H9 (cell line): ENCODE measurements at regions not wholly inside any gene's neighbourhood (a gene's known extent, or its start where the extent isn't known, plus 50 kb on each side); places are given as distances from the start of the nearest gene placed in this dataset.

ENCODE experiments used
- DNase-seq: peaks from one replicate; pipeline ENCODE4 v3.0.0-alpha.2; 2017
- H2AFZ ChIP-seq: one replicate; pipeline ENCODE4 v1.6.1; 2013; ENCODE audit warnings: mild to moderate bottlenecking, low read length, control low read depth, moderate library complexity
- H2AK5ac ChIP-seq: 2 replicates; pipeline ENCODE4 v1.6.1; 2013; ENCODE audit warnings: low read length, control low read depth, mixed read lengths; ENCODE audit not compliant: insufficient read length
- H2BK120ac ChIP-seq: one replicate; pipeline ENCODE4 v1.6.1; 2013; ENCODE audit warnings: low read depth, mild to moderate bottlenecking, low read length, control low read depth, inconsistent platforms; ENCODE audit not compliant: poor library complexity, severe bottlenecking
- H2BK12ac ChIP-seq: 2 replicates; pipeline ENCODE4 v1.6.1; 2013; ENCODE audit warnings: low read length, control low read depth, mixed read lengths, low read depth; ENCODE audit not compliant: insufficient read length
- H2BK15ac ChIP-seq: 2 replicates; pipeline ENCODE4 v1.6.1; 2013; ENCODE audit warnings: low read depth, low read length, control low read depth
- H2BK20ac ChIP-seq: one replicate; pipeline ENCODE4 v1.6.1; 2013; ENCODE audit warnings: low read depth, mild to moderate bottlenecking, low read length, control low read depth, inconsistent platforms; ENCODE audit not compliant: poor library complexity, severe bottlenecking
- H2BK5ac ChIP-seq: 2 replicates; pipeline ENCODE4 v1.6.1; 2013; ENCODE audit warnings: low read length, control low read depth, mixed read lengths; ENCODE audit not compliant: insufficient read length
- H3K14ac ChIP-seq: 2 replicates; pipeline ENCODE4 v1.6.1; 2013; ENCODE audit warnings: low read length, control low read depth; ENCODE audit not compliant: insufficient read depth
- H3K18ac ChIP-seq: 2 replicates; pipeline ENCODE4 v1.6.1; 2013; ENCODE audit warnings: low read depth, mild to moderate bottlenecking, mixed read lengths, low read length, control low read depth; ENCODE audit not compliant: insufficient read length
- H3K23ac ChIP-seq: 2 replicates; pipeline ENCODE4 v1.6.1; 2013; ENCODE audit warnings: low read length, control low read depth, mixed read lengths, low read depth; ENCODE audit not compliant: insufficient read length
- H3K23me2 ChIP-seq: 2 replicates; pipeline ENCODE4 v1.6.1; 2013; ENCODE audit warnings: low read depth, mild to moderate bottlenecking, mixed read lengths, low read length, control low read depth; ENCODE audit not compliant: insufficient read length, poor library complexity, severe bottlenecking
- H3K27ac ChIP-seq: 2 replicates; pipeline ENCODE4 v1.5.1; 2013; ENCODE audit warnings: low read length, control low read depth, mixed read lengths, low read depth; ENCODE audit not compliant: insufficient read length
- H3K27me3 ChIP-seq: 2 replicates; pipeline ENCODE4 v1.6.1; 2013; ENCODE audit warnings: low read length, control low read depth, inconsistent platforms; ENCODE audit not compliant: insufficient read depth
- H3K4ac ChIP-seq: 2 replicates; pipeline ENCODE4 v1.6.1; 2013; ENCODE audit warnings: low read depth, mild to moderate bottlenecking, control low read depth, inconsistent platforms, low read length, moderate library complexity
- H3K4me1 ChIP-seq: 2 replicates; pipeline ENCODE4 v1.6.1; 2013; ENCODE audit warnings: low read length, control low read depth, inconsistent platforms; ENCODE audit not compliant: insufficient read depth
- H3K4me2 ChIP-seq: 2 replicates; pipeline ENCODE4 v1.6.1; 2013; ENCODE audit warnings: low read length, control low read depth, mixed read lengths; ENCODE audit not compliant: insufficient read length, insufficient read depth
- H3K56ac ChIP-seq: 2 replicates; pipeline ENCODE4 v1.6.1; 2013; ENCODE audit warnings: low read depth, mild to moderate bottlenecking, mixed read lengths, low read length, control low read depth; ENCODE audit not compliant: insufficient read length
- H3K79me1 ChIP-seq: 2 replicates; pipeline ENCODE4 v1.6.1; 2013; ENCODE audit warnings: low read depth, mild to moderate bottlenecking, moderate library complexity, low read length, control low read depth, inconsistent platforms; ENCODE audit not compliant: insufficient read depth, poor library complexity, severe bottlenecking
- H3K79me2 ChIP-seq: 2 replicates; pipeline ENCODE4 v1.6.1; 2013; ENCODE audit warnings: low read length, control low read depth, inconsistent platforms; ENCODE audit not compliant: insufficient read depth
- H3K9ac ChIP-seq: 2 replicates; pipeline ENCODE4 v1.6.1; 2013; ENCODE audit warnings: low read length, control low read depth, mixed read lengths; ENCODE audit not compliant: insufficient read length; ENCODE audit errors: extremely low read depth
- H3K9me3 ChIP-seq: one replicate; pipeline ENCODE4 v1.6.1; 2013; ENCODE audit warnings: low read depth, low read length, inconsistent platforms; ENCODE audit not compliant: control insufficient read depth
- H3T11ph ChIP-seq: one replicate; pipeline ENCODE4 v1.6.1; 2013; ENCODE audit warnings: mild to moderate bottlenecking, low read length, control low read depth, inconsistent platforms
- H4K20me1 ChIP-seq: one replicate; pipeline ENCODE4 v1.6.1; 2013; ENCODE audit not compliant: control insufficient read depth, insufficient read length, insufficient read depth
- H4K5ac ChIP-seq: 2 replicates; pipeline ENCODE4 v1.6.1; 2013; ENCODE audit warnings: low read depth, mild to moderate bottlenecking, mixed read lengths, low read length, control low read depth; ENCODE audit not compliant: insufficient read length
- H4K8ac ChIP-seq: replicated peaks from 2 replicates; pipeline ENCODE4 v1.6.1; 2013; ENCODE audit warnings: low read length, control low read depth, mixed read lengths, low read depth; ENCODE audit not compliant: insufficient read length
- H4K91ac ChIP-seq: 2 replicates; pipeline ENCODE4 v1.6.1; 2013; ENCODE audit warnings: low read depth, mild to moderate bottlenecking, moderate library complexity, mixed read lengths, low read length, control low read depth; ENCODE audit not compliant: insufficient read length
- H3K27ac Mint-ChIP-seq, 3 experiments: 2 replicates in 2 of 3; 3 replicates in 1 of 3; pipeline ENCODE4 v1.8.0; 2020 to 2021; ENCODE audit warnings: mixed read lengths in 3 of 3, mild to moderate bottlenecking in 1 of 3, moderate library complexity in 1 of 3
- H3K27me3 Mint-ChIP-seq: 2 replicates; pipeline ENCODE4 v1.8.0; 2021; ENCODE audit warnings: low read depth, mild to moderate bottlenecking, moderate library complexity, mixed read lengths
- H3K36me3 Mint-ChIP-seq, 3 experiments: 2 replicates in 2 of 3; 3 replicates in 1 of 3; pipeline ENCODE4 v1.8.0; 2020 to 2021; ENCODE audit warnings: low read depth in 3 of 3, mixed read lengths in 3 of 3; ENCODE audit not compliant: insufficient read depth in 1 of 3
- H3K4me1 Mint-ChIP-seq, 2 experiments: 2 replicates each; pipeline ENCODE4 v1.8.0; 2020; ENCODE audit warnings: mixed read lengths in 2 of 2
- H3K4me3 Mint-ChIP-seq, 2 experiments: 2 replicates in 1 of 2; 3 replicates in 1 of 2; pipeline ENCODE4 v1.8.0; 2020 to 2021; ENCODE audit warnings: mild to moderate bottlenecking in 2 of 2, mixed read lengths in 2 of 2, moderate library complexity in 1 of 2
- H3K9me3 Mint-ChIP-seq, 2 experiments: 2 replicates in 1 of 2; 3 replicates in 1 of 2; pipeline ENCODE4 v1.8.0; 2020; ENCODE audit warnings: mild to moderate bottlenecking in 2 of 2, mixed read lengths in 2 of 2, moderate library complexity in 1 of 2
- WGBS: extraction: QIAGEN DNeasy Blood & Tissue Kit; methylation state at CpG from one replicate; pipeline ENCODE4 v1.1.7; 2013; ENCODE audit warnings: missing lambda C conversion rate, low lambda C conversion rate, mixed read lengths; ENCODE audit not compliant: insufficient read length; ENCODE audit errors: extremely low coverage; 5-methylcytosine and 5-hydroxymethylcytosine counted together
- TF ChIP-seq, protein P1 (sequence below): fragments of 200-600 bp; sonication (generic); conservative IDR thresholded peaks from 3 replicates; pipeline ENCODE4 v1.8.0; 2021; ENCODE audit warnings: antibody characterized with exemption, mild to moderate bottlenecking

DNA sequence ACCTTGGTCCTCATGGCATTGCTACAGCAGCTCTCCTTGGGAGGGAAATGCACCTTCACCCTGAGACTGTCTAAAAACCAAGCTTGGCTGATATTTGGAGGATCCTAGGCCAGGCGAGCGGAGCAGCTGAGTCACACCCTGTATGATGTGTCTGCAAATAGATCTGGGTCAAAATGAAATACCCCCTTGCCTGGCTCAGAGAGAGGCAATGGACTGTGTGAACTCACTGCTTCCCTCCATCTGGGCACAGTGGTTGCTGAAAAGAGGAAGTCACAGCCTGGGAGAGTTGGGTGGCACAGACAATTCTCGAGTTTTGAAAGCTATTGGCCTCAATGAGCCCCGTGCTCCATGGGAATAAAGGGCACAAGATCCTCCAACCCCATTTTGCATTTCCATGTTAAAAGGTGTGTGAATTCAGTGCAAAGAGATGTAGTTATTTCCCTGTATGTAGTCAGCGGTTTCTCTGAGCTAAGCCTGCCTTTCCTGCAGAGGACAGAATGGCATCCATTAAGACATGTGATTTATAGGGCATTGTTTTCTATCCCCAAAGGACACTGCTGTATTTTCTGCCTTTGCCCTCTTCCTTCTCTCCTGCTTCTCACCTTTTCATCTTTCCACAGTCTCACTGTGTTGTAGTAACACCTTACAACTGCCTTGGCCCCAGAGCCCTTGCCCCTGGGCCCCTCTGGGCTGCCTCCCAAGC, 177.2 kb downstream of the GADD45G start:
- H2BK20ac ChIP-seq: no peak overlapping the region
- no peak overlapping the region for H3K9ac ChIP-seq
- H3K27me3 ChIP-seq: no peaks in the 10 kb centered on the region
- H3K9me3 ChIP-seq: no peaks in the 10 kb centered on the region
- H2AK5ac ChIP-seq: no peak overlapping the region
- no peaks in the 10 kb centered on the region for H3K79me1 ChIP-seq
- no peak overlapping the region for H4K5ac ChIP-seq
- H3K23me2 ChIP-seq: no peaks in the 10 kb centered on the region
- no peak overlapping the region for H3K4me2 ChIP-seq
- Mint-ChIP-seq H3K4me3 (no peak overlapping the region), H3K9me3 (no peaks in the 10 kb centered on the region), H3K27ac (no peak overlapping the region), H3K4me1 (peaks cover 0 to 8% of the 10 kb centered on the region in 2 experiments; a peak in 1 of 4 replicates), H3K36me3 (no peaks in the 10 kb centered on the region), H3K27me3 (peaks cover 10% of the 10 kb centered on the region)
- H2BK120ac ChIP-seq: no peak overlapping the region
- H4K91ac ChIP-seq: no peak overlapping the region
- H3K56ac ChIP-seq: no peak overlapping the region
- no peak overlapping the region for H2BK15ac ChIP-seq
- H3K27ac ChIP-seq: no peak overlapping the region
- H3K23ac ChIP-seq: no peak overlapping the region
- no peak overlapping the region for H4K8ac ChIP-seq
- H2BK12ac ChIP-seq: no peak overlapping the region
- H3K18ac ChIP-seq: no peak overlapping the region
- no peak overlapping the region for H3K4ac ChIP-seq
- no peak overlapping the region for H3T11ph ChIP-seq
- TF ChIP-seq, protein P1, sequence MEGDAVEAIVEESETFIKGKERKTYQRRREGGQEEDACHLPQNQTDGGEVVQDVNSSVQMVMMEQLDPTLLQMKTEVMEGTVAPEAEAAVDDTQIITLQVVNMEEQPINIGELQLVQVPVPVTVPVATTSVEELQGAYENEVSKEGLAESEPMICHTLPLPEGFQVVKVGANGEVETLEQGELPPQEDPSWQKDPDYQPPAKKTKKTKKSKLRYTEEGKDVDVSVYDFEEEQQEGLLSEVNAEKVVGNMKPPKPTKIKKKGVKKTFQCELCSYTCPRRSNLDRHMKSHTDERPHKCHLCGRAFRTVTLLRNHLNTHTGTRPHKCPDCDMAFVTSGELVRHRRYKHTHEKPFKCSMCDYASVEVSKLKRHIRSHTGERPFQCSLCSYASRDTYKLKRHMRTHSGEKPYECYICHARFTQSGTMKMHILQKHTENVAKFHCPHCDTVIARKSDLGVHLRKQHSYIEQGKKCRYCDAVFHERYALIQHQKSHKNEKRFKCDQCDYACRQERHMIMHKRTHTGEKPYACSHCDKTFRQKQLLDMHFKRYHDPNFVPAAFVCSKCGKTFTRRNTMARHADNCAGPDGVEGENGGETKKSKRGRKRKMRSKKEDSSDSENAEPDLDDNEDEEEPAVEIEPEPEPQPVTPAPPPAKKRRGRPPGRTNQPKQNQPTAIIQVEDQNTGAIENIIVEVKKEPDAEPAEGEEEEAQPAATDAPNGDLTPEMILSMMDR: no peak
- H2AFZ ChIP-seq: no peak overlapping the region
- H3K79me2 ChIP-seq: no peaks in the 10 kb centered on the region
- no peaks in the 10 kb centered on the region for H3K4me1 ChIP-seq
- WGBS: no CpG with 5 or more reads among the region's 5 CpGs
- DNase-seq: no peak
- H3K14ac ChIP-seq: no peak overlapping the region
- no peaks in the 10 kb centered on the region for H4K20me1 ChIP-seq
- no peak overlapping the region for H2BK5ac ChIP-seq
